Activated B cell treated with CpG ODN at 0.5 μM for 24 hours (primary cell): ENCODE measurements at regions not wholly inside any gene's neighbourhood (a gene's known extent, or its start where the extent isn't known, plus 50 kb on each side); places are given as distances from the start of the nearest gene placed in this dataset.

Source experiments
- ATAC-seq: fragments of 200-7000 bp; cut with Tn5 transposase; one replicate; pipeline ENCODE4 v1.10.0; 2021; ENCODE audit warnings: low read depth, mild to moderate bottlenecking, moderate library complexity
- CTCF ChIA-PET: fragments of 350-600 bp; sonication (Branson Sonifier 250); formaldehyde crosslinking; loops from one replicate; lab custom pipeline; 2021; ENCODE audit warnings: antibody characterized with exemption; lab: Charles Lee
- POLR2A ChIA-PET: fragments of 350-600 bp; sonication (Branson Sonifier 250); formaldehyde crosslinking; loops from one replicate; lab custom pipeline; 2021; ENCODE audit warnings: antibody characterized with exemption; lab: Charles Lee
- DNase-seq: peaks from one replicate; pipeline ENCODE4 v3.0.0; 2022
- H3K27ac Mint-ChIP-seq: one replicate; pipeline ENCODE4 v1.8.0; 2020; ENCODE audit warnings: mixed read lengths
- H3K27me3 Mint-ChIP-seq: one replicate; pipeline ENCODE4 v1.8.0; 2021; ENCODE audit warnings: mixed read lengths
- H3K36me3 Mint-ChIP-seq: one replicate; pipeline ENCODE4 v1.8.0; 2021; ENCODE audit warnings: low read depth, mixed read lengths
- H3K4me1 Mint-ChIP-seq: one replicate; pipeline ENCODE4 v1.8.0; 2021; ENCODE audit warnings: mixed read lengths
- H3K4me3 Mint-ChIP-seq: one replicate; pipeline ENCODE4 v1.8.0; 2020; ENCODE audit warnings: mild to moderate bottlenecking, mixed read lengths
- H3K9me3 Mint-ChIP-seq: one replicate; pipeline ENCODE4 v1.8.0; 2020; ENCODE audit warnings: mixed read lengths
- intact Hi-C: fragments of 100-400 bp; cut with micrococcal nuclease; formaldehyde crosslinking; loops from one replicate; pipeline ENCODE4 v1.15.1; 2024
- TF ChIP-seq, protein P1 (sequence below): fragments of 200-600 bp; IDR thresholded peaks from one replicate; pipeline ENCODE4 v1.8.0; 2022; ENCODE audit warnings: antibody characterized with exemption, mild to moderate bottlenecking

DNA sequence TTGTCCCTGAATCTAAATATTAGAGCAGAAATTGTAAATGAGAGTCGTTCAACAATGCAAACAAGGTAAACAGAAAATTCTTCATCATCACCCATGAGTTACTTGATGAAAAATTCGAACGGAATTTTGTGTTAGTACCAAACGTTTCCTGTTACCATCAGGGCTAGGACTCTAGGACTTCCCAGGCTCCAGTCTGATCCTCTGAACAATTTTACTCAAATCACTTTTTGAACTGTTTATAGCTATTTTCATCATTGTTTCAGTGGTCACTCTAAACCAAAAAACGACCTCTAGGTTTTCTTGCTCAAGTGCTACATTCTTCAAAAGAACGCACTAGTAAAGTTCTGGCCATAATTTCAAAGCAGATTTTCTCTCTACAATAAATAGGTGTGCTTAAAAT lies 273.3 kb downstream of the MREG start:
- POLR2A ChIA-PET, result no interaction called here
- ATAC-seq, result no peak

GRCh38 chr2:215738351-215738750 lies 275.0 kb downstream of the MREG start:
- POLR2A ChIA-PET, result no interaction called here
- Mint-ChIP-seq H3K36me3 (no peaks in the 10 kb centered on the region), H3K27ac (no peak overlapping the region), H3K4me3 (no peak overlapping the region), H3K4me1 (no peaks in the 10 kb centered on the region), H3K9me3 (peaks cover 5% of the 10 kb centered on the region), H3K27me3 (peaks cover 7% of the 10 kb centered on the region)
- no peak for DNase-seq
- CTCF ChIA-PET, result no interaction called here
- ATAC-seq, result no peak
- TF ChIP-seq, protein P1, sequence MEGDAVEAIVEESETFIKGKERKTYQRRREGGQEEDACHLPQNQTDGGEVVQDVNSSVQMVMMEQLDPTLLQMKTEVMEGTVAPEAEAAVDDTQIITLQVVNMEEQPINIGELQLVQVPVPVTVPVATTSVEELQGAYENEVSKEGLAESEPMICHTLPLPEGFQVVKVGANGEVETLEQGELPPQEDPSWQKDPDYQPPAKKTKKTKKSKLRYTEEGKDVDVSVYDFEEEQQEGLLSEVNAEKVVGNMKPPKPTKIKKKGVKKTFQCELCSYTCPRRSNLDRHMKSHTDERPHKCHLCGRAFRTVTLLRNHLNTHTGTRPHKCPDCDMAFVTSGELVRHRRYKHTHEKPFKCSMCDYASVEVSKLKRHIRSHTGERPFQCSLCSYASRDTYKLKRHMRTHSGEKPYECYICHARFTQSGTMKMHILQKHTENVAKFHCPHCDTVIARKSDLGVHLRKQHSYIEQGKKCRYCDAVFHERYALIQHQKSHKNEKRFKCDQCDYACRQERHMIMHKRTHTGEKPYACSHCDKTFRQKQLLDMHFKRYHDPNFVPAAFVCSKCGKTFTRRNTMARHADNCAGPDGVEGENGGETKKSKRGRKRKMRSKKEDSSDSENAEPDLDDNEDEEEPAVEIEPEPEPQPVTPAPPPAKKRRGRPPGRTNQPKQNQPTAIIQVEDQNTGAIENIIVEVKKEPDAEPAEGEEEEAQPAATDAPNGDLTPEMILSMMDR, result no peak
- intact Hi-C loops, result no loop called here

More for the DNA sequence above, 273.3 kb downstream of the MREG start:
- H3K27ac Mint-ChIP-seq, result no peak overlapping the region
- TF ChIP-seq, protein P1, result no peak
- H3K36me3 Mint-ChIP-seq, result no peaks in the 10 kb centered on the region
- peaks cover 7% of the 10 kb centered on the region for H3K27me3 Mint-ChIP-seq
- H3K4me3 Mint-ChIP-seq, result no peak overlapping the region
- DNase-seq, result no peak
- CTCF ChIA-PET, result no interaction called here
- peaks cover 3% of the 10 kb centered on the region for H3K9me3 Mint-ChIP-seq
- intact Hi-C loops, result no loop called here
- H3K4me1 Mint-ChIP-seq, result no peaks in the 10 kb centered on the region

GRCh38 chr2:215737477-215737876 lies 275.9 kb downstream of the MREG start:
- DNase-seq, result no peak
- Mint-ChIP-seq H3K27me3 (peaks cover 7% of the 10 kb centered on the region), H3K4me3 (no peak overlapping the region), H3K27ac (no peak overlapping the region), H3K9me3 (peaks cover 5% of the 10 kb centered on the region), H3K36me3 (no peaks in the 10 kb centered on the region), H3K4me1 (no peaks in the 10 kb centered on the region)
- no peak for ATAC-seq
- intact Hi-C loops, result no loop called here
- POLR2A ChIA-PET, result no interaction called here
- CTCF ChIA-PET, result no interaction called here
- TF ChIP-seq, protein P1, result no peak

DNA sequence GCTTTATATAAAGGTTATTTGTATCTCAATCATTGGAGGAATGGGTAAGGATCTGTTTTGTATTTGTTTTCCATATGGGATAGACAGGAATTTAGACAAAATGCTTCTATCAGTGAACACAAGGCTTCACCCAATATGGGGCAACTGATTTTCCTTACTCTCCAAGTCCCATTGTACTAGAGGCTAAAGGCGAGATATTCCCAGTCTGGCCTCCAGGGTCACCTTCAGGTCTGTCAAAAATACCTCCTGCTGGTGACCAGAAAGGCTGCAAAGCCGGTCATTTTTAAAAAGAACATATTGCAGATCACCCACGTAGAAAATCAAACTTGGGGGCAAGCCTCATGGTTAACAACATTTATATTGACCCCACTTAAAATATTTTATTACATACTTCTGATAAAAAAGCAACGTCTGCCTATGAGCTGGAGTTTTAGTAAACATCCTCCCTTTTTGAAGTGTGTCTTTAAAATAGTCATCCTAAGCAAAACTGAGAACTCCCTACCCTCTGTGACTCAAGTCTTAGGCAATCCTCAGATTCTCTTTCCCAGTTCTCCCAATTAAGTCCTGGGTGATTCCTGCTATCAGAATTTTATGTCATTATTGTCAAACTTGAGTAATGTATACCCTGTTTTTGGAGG lies 276.6 kb downstream of the MREG start:
- TF ChIP-seq, protein P1, result no peak
- CTCF ChIA-PET, result no interaction called here

GRCh38 chr2:215731108-215731658 lies 282.2 kb downstream of the MREG start:
- Mint-ChIP-seq H3K36me3 (no peaks in the 10 kb centered on the region), H3K27me3 (no peaks in the 10 kb centered on the region), H3K4me3 (no peak overlapping the region), H3K9me3 (peaks cover 2% of the 10 kb centered on the region), H3K27ac (no peak overlapping the region), H3K4me1 (peaks cover 6% of the 10 kb centered on the region)
- TF ChIP-seq, protein P1, result no peak
- intact Hi-C loops, result no loop called here
- DNase-seq (no peak), ATAC-seq (no peak)
- ChIA-PET CTCF (interaction anchor here (0.9 kb wide), 1 partner anchor 34 kb away, joined by 3 read pairs; no protein-coding TSS in a partner anchor), POLR2A (no interaction called here)

More for the DNA sequence above, 276.6 kb downstream of the MREG start:
- Mint-ChIP-seq H3K27me3 (peaks cover 7% of the 10 kb centered on the region), H3K27ac (no peak overlapping the region), H3K9me3 (peaks cover 5% of the 10 kb centered on the region), H3K36me3 (no peaks in the 10 kb centered on the region), H3K4me1 (no peaks in the 10 kb centered on the region), H3K4me3 (no peak overlapping the region)
- intact Hi-C loops, result no loop called here
- DNase-seq (no peak), ATAC-seq (no peak)
- POLR2A ChIA-PET, result no interaction called here
